ENCODE measurements at regions not wholly inside any gene's neighbourhood (a gene's known extent, or its start where the extent isn't known, plus 50 kb on each side); places are given as distances from the start of the nearest gene placed in this dataset.

DNA sequence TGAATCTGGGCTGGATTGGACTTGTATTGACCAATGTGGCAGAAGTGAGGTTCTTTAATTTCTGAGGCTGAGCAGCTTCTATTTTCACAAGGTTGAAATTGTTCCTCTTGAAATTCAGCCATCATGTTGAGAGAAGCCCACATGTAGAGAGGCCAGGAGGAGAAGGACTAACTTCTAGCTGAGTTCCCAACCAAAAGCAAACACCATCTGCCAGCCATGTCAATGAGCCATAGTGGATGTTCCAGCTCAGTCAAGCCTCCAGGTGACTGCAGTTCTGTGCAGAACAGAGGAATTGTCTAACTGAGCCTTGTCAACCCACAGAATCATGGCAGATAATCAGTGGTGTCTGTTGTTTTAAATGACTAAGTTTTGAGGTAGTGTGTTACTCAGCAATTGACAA, 110.6 kb upstream of the ACVR1 start:
- TF ChIP-seq, protein P1, sequence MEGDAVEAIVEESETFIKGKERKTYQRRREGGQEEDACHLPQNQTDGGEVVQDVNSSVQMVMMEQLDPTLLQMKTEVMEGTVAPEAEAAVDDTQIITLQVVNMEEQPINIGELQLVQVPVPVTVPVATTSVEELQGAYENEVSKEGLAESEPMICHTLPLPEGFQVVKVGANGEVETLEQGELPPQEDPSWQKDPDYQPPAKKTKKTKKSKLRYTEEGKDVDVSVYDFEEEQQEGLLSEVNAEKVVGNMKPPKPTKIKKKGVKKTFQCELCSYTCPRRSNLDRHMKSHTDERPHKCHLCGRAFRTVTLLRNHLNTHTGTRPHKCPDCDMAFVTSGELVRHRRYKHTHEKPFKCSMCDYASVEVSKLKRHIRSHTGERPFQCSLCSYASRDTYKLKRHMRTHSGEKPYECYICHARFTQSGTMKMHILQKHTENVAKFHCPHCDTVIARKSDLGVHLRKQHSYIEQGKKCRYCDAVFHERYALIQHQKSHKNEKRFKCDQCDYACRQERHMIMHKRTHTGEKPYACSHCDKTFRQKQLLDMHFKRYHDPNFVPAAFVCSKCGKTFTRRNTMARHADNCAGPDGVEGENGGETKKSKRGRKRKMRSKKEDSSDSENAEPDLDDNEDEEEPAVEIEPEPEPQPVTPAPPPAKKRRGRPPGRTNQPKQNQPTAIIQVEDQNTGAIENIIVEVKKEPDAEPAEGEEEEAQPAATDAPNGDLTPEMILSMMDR (IDR thresholded peaks at IDR 0.05 in 2 of 3, conservative IDR thresholded peaks at IDR 0.05 in 1 of 3; ENCODE audit: borderline replicate concordance in 1 of 3, insufficient read depth in 1 of 3, low read depth in 2 of 3, low read length in 2 of 3): no peak
- no peak for TF ChIP-seq POLR2AphosphoS5 (IDR thresholded peaks at IDR 0.05; ENCODE audit: low read depth, low read length)
- TF ChIP-seq ZNF274 (IDR thresholded peaks at IDR 0.05; ENCODE audit: low read depth, low read length): no peak
- no peak for TF ChIP-seq POLR2A (IDR thresholded peaks at IDR 0.05; ENCODE audit: borderline replicate concordance, extremely low read depth, insufficient read depth, insufficient read length)
